GM21576 (cell line): ENCODE measurements at regions not wholly inside any gene's neighbourhood (a gene's known extent, or its start where the extent isn't known, plus 50 kb on each side); places are given as distances from the start of the nearest gene placed in this dataset.
"Not testable (repeated sequence)": the region's sequence is repeated elsewhere in the genome, so short reads cannot be mapped to it uniquely, and the experiment has no call there.

Experiments used
- ATAC-seq: cut with Tn5 transposase; IDR thresholded peaks from one replicate; pipeline ENCODE4 v1.9.1; 2021; ENCODE audit warnings: mild to moderate bottlenecking, moderate library complexity; ENCODE audit not compliant: unreplicated experiment

GRCh38 chr2:156769802-156770201 lies 333.6 kb downstream of the GPD2 start:
- ATAC-seq = no peak

- no peak for ATAC-seq
Measured at GRCh38 chr2:156778916-156779315, 342.7 kb downstream of the GPD2 start.

GRCh38 chr2:156779416-156780120 lies 343.4 kb downstream of the GPD2 start:
- ATAC-seq = no peak

GRCh38 chr2:156781677-156782076 lies 345.5 kb downstream of the GPD2 start:
- not testable (repeated sequence) for ATAC-seq

GRCh38 chr2:156784020-156784701 lies 348.0 kb downstream of the GPD2 start:
- ATAC-seq = no peak

GRCh38 chr2:156787517-156787916 lies 351.3 kb downstream of the GPD2 start:
- no peak for ATAC-seq

- no peak for ATAC-seq
Measured at GRCh38 chr2:156790343-156791037, 354.3 kb downstream of the GPD2 start.

- ATAC-seq = no peak
Measured at GRCh38 chr2:156792242-156792840, 356.2 kb downstream of the GPD2 start.

GRCh38 chr2:156797832-156798231 lies 361.7 kb downstream of the GPD2 start:
- ATAC-seq = no peak

GRCh38 chr2:156800065-156800653 lies 364.0 kb downstream of the GPD2 start:
- no peak for ATAC-seq

- ATAC-seq = no peak
Measured at GRCh38 chr2:156800781-156801361, 364.7 kb downstream of the GPD2 start.

- ATAC-seq = no peak
Measured at GRCh38 chr2:156803243-156803642, 367.1 kb downstream of the GPD2 start.

- ATAC-seq = no peak
Measured at GRCh38 chr2:156803967-156804366, 367.8 kb downstream of the GPD2 start.

GRCh38 chr2:156810094-156810493 lies 373.9 kb downstream of the GPD2 start:
- no peak for ATAC-seq

GRCh38 chr2:156812496-156812895 lies 376.3 kb downstream of the GPD2 start:
- no peak for ATAC-seq

- ATAC-seq = no peak
Measured at GRCh38 chr2:156817430-156817829, 381.3 kb downstream of the GPD2 start.

- ATAC-seq = no peak
Measured at GRCh38 chr2:156818221-156818620, 382.0 kb downstream of the GPD2 start.

GRCh38 chr2:156818944-156819343 lies 382.8 kb downstream of the GPD2 start:
- no peak for ATAC-seq

GRCh38 chr2:156826341-156826933 lies 390.3 kb downstream of the GPD2 start:
- ATAC-seq = no peak

- no peak for ATAC-seq
Measured at GRCh38 chr2:156834431-156834830, 398.3 kb downstream of the GPD2 start.
